KOPT-K1 (cell line): ENCODE measurements at regions not wholly inside any gene's neighbourhood (a gene's known extent, or its start where the extent isn't known, plus 50 kb on each side); places are given as distances from the start of the nearest gene placed in this dataset.

ENCODE experiments used
- H3K27ac ChIP-seq: fragments of 200-600 bp; sonication (generic); 2 replicates; pipeline ENCODE4 v1.5.1; 2016; ENCODE audit warnings: antibody characterized with exemption, mild to moderate bottlenecking, low read depth, low read length; ENCODE audit not compliant: poor library complexity, severe bottlenecking
- H3K36me3 ChIP-seq: fragments of 200-600 bp; sonication (generic); 2 replicates; pipeline ENCODE4 v1.5.1; 2017; ENCODE audit warnings: antibody characterized with exemption, mild to moderate bottlenecking, low read length, moderate library complexity; ENCODE audit not compliant: insufficient read depth
- H3K9me3 ChIP-seq: fragments of 200-600 bp; sonication (generic); 2 replicates; pipeline ENCODE4 v1.5.1; 2017; ENCODE audit warnings: antibody characterized with exemption, low read length, mild to moderate bottlenecking; ENCODE audit not compliant: insufficient read depth, poor library complexity, severe bottlenecking

DNA sequence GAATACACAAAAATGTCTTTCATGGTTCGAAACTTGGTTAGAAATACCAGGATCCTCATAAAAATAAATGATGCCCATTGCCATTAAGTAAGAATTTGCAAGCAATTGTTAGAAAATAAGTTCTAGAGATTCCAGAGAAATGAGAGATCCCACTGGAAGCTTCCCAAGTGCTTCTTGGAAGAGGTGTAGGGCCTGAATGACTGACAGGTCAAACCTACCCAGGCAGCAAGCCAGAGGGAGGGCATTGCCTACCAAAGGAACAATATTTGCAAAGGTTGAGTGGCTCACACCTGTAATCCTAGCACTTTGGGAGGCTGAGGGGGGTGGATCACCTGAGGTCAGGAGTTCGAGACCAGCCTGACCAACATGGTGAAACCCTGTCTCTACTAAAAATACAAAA lies 777.0 kb upstream of the WWC1 start:
- H3K9me3 ChIP-seq, result no peaks in the 10 kb centered on the region
- H3K27ac ChIP-seq, result no peak overlapping the region
- no peaks in the 10 kb centered on the region for H3K36me3 ChIP-seq

DNA sequence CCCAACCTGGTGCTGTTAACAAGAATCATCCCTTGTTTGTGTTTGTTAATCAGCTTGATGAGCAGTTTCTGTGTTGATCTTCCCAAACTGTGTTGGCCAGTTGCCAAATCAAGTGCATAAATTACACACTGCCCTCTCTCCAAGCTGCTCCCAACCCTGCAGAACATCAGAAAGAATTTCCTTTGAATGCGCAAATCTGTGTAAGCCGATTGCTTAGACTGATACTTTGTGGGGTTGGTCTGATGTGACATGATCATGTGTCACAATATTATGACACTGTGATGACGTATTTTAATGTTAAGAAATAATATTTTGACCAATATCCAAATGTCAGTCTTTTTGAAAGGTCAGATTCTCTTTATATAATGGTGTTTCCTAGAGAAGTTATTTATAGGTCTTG lies 766.4 kb upstream of the WWC1 start:
- H3K27ac ChIP-seq, result no peak overlapping the region
- H3K36me3 ChIP-seq, result no peaks in the 10 kb centered on the region
- H3K9me3 ChIP-seq, result no peaks in the 10 kb centered on the region

DNA sequence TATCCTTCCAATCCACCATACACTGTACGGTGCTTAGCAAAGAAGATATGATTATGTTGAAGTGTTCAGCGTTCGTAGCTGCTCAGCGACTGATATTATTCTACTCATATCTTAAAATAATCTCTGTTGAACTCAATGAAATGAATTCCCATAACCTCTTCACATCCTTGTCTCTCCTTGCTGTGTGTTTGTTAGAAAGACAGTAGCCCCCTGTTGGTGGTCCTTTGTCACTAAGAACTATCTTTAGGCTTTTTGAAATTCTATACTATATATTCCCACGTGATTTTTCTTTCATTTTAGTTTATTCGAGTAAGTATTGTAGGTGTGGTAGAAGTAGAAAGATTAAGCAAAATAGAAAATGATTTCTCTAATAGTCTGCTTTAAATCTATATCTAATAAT lies 762.8 kb upstream of the WWC1 start:
- H3K36me3 ChIP-seq, result no peaks in the 10 kb centered on the region
- no peak overlapping the region for H3K27ac ChIP-seq
- no peaks in the 10 kb centered on the region for H3K9me3 ChIP-seq

DNA sequence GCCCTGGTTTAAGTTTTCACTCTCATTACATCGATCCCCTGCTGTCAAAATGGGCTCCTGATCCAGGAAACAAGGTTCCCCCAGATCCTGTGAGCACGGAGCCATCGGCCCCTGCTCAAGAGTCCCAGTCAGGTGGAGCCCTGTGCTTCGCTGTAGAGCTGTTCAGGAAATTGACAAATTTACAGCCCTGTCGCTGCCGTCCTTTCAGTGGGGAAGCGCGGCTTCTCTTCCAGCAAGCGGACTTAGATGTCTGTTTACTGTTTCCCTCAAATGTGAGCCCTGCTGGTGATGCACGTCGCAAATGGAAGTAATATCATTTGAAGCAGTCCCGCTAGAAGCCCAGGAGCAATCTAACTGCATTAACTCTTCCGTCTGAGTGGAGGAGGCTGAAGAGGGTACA lies 760.9 kb upstream of the WWC1 start:
- H3K9me3 ChIP-seq, result no peaks in the 10 kb centered on the region
- H3K36me3 ChIP-seq, result no peaks in the 10 kb centered on the region
- no peak overlapping the region for H3K27ac ChIP-seq

DNA sequence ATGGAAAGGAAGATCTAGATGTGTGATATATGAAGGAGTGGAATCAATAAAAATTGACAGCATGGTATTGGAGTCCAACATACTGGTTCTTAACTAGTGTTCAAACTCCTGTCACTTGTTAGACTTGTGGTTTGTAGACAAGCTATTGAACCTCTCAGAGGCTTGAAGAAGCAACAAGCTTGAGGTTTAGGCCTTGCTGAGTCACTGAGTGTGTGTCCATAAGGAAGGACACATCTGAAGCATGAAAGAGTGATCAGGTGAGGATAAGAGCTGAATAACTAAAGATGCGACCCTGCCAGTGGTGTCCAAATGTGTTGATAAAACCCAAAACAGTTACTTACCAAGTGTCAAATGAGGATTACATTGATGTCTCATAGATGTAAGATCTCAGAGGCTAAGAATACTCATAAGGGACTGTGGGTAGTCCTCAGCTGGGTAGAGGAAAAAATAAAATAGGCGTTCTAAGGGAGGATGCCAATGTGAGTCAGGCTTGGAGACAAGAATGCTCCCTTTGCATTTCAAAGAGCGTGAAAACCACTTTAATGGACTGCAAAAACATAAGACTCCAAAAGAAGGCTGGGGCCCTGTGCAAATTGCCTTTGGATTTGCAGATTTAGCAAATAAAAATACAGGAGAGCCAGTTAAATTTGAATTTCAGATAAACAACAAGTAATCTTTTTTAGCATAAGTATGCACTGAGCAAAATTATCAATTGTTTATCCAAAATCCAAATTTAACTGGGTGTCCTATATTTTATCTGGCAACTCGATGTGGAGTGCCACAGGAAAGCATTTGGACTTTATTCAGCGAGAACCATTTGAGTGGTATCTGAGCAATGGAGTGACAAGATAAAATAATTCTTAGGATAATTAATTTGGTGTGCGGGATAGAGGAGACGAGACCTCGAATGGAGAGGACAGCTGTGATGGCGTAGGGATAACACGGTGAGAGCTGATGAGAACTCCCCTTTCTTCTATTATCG lies 757.3 kb upstream of the WWC1 start:
- H3K9me3 ChIP-seq, result no peaks in the 10 kb centered on the region
- H3K36me3 ChIP-seq, result no peaks in the 10 kb centered on the region
- H3K27ac ChIP-seq, result no peak overlapping the region

DNA sequence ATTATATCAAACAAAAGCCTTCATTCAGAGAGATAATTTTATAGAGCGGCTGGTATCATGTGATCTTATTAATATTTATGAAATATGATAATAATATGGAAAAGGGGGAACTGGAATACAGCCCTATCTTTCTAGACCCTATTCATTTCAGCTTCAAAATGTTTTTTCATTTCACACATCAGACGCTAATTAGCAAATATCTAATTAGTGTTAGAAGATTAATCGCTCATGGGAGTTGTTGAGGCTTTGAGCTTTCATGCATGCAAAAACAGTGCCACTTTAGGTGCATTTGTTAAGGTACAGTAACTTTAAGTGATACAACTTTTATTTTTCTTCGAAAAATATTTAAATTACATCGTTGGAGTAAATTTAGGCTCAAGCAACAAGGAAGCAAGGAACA lies 751.7 kb upstream of the WWC1 start:
- H3K9me3 ChIP-seq, result no peaks in the 10 kb centered on the region
- H3K36me3 ChIP-seq, result no peaks in the 10 kb centered on the region
- no peak overlapping the region for H3K27ac ChIP-seq

DNA sequence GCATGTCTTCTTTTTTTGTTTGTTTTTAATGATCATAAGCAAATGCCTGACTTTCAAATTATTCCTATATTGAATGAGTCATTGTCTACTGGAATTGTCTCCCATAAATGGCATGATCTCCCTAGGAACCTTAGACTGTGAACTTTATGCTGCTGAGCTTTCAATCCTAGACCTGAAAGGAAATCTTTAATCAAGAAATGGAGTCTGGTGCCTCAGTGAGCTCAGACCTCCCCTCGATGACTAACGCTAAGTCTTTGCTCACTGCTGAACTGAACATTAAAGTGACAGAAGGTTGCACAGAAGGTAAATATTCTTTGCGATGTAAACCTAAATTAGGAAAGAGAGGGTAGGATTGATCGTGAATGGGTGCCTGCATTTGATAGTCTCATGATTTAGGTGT lies 745.2 kb upstream of the WWC1 start:
- Histone ChIP-seq H3K27ac (no peak overlapping the region), H3K36me3 (no peaks in the 10 kb centered on the region), H3K9me3 (no peaks in the 10 kb centered on the region)

DNA sequence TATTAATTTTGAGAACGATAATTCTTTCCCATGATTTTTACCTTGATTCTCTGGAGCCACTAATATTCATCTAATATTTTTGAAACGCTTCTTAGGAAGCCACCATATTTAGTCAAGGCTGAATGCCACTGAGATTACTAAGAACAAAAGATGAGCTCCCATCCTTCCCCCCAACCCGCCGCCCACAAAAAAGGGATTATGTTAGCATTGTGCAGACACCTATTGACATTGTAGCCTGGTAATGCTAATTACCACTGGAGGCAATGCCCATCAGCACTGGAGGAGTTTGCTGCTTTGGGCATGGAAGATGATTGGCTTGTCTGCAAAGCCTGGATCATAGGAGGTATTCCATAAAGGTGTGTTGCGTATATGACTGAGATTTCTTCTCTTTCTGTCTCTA lies 739.1 kb upstream of the WWC1 start:
- no peaks in the 10 kb centered on the region for H3K36me3 ChIP-seq
- H3K9me3 ChIP-seq, result no peaks in the 10 kb centered on the region
- no peak overlapping the region for H3K27ac ChIP-seq

DNA sequence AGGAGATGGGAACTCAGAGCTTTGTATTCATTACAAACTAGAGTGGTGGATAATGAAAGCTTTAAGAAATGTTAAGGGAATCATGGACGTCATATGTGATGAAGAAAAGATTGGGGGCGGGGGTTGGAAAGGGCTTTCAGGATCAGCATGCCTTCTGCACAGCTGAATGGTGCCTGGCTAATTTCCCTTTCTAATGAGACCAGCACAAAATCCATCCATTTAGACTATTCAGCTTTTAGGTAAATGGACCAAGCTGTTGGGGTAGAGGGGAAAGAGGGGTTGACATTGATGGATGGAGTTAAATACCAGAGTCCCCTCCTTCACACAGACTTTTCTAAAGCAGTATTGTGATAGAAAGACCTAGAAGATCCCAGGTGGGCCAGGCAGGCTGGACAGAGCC lies 737.9 kb upstream of the WWC1 start:
- Histone ChIP-seq H3K9me3 (no peaks in the 10 kb centered on the region), H3K36me3 (no peaks in the 10 kb centered on the region), H3K27ac (no peak overlapping the region)

DNA sequence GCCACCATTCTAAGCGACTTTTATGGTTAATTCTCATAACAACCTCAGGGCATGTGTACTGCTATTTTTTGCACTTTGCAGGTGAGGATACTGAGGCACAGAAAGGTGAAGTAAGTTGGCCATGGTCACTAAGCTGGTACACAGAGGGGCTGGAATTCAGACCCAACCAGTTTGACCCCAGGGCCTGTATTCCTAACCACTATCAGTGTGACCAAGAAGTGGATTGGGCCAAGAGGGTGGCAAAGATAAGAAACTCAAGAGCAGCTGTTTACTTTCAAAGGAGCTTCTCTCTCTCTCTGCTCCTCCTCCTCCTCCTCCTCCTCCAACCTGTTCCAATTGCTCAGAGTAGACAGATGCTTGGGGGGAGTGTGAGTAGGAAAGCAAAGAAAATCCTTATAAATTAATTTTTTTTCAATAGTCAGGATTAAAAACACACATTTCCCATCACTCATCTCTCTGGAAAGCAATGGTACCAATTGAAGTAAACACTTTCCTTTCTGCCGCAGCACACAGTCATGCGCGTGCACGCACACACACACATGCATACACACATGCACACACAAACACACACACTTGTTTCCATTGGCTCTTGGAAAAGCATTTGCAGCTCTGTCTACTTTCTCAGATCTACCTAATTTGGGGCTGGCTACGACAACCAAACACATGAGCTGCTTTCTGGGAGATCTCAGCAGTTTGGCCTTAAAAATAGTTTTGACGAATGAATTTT lies 736.7 kb upstream of the WWC1 start:
- no peaks in the 10 kb centered on the region for H3K9me3 ChIP-seq
- no peak overlapping the region for H3K27ac ChIP-seq

DNA sequence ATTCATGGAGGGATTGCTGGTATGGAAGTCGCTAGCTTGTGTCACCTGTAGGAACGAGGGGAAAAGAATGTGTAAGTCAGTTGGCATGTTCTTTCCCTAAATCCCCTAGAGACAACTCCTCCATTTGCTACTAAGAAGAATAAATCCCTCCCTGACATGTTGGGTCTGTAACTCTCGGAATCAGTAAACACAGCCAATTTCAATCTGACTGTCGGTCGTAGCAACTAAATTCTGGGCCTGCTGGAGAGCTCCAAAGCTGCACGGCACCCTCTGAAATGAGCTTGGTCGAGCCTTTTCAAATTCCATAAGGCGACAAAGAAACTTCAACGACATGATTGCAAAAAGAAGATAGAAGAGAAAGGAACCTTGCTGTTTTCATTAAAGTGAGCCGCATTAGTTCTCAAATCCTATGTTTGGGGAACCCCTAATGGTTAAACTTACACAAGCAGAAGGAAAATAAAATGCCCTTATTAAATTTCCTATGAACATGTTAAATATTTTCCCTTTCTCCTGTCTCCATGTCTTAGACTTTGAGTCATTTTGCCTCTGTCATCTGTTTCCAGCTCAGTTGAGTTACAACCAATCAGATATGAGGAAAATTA lies 735.8 kb upstream of the WWC1 start:
- Histone ChIP-seq H3K9me3 (no peaks in the 10 kb centered on the region), H3K27ac (no peak overlapping the region), H3K36me3 (no peaks in the 10 kb centered on the region)

More for the DNA sequence above, 736.7 kb upstream of the WWC1 start:
- no peaks in the 10 kb centered on the region for H3K36me3 ChIP-seq

DNA sequence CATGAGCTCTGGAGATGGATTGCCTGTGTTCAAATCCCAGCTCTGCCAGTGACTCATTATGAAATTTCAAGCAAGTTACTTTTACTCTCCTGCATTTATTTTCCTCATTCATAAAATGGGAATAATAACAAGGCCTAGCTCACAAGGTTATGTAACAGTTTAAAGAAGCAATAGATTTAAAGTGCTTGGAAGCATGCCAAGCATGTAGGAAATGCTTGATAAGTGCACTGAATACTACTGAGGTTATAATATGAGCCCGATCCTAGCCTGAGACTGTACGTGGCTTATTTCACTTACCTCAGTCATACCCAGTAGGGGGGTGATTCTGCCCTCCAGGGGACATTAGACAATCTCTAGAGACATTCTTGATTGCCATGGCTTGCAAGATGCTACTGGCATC lies 734.1 kb upstream of the WWC1 start:
- no peaks in the 10 kb centered on the region for H3K36me3 ChIP-seq
- no peaks in the 10 kb centered on the region for H3K9me3 ChIP-seq
- no peak overlapping the region for H3K27ac ChIP-seq

DNA sequence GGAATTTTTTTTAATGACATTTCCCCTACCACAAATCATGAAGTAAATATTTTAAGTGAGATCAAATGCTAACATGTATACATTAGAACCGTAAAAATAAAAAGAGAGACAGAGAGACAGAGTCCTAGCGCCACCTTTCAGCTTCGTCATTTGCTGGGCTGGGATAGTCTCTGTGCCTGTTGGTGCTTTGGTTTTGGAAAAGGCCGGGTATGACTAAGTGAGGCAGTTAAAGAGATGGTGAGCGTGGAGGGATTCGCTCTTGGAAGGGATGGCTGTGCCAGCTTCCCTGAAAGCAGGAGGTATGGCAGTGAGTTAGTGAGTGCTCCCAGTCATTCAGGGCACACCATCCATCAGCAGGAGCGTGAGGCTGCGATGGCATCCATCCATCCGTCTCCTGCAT lies 729.6 kb upstream of the WWC1 start:
- Histone ChIP-seq H3K36me3 (no peaks in the 10 kb centered on the region), H3K9me3 (no peaks in the 10 kb centered on the region), H3K27ac (no peak overlapping the region)

DNA sequence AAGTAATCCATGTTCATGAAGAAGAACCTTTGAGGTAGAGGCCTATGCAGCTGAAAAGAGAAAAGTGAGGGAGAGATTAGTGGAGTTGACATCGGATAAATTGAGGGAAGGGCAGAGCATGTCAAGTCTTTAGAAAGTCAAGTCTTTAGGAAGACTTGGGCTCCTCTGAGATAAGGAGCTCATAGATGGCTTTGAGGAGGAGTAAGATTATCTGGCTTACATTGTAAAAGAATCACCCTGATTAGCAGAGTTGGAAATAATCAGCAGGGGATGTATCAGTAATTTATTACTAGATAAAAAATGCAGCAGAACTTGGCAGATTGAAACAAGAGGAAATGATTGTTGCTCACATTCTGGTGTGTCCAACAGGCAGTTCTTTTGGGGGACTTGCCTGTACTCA lies 727.2 kb upstream of the WWC1 start:
- H3K36me3 ChIP-seq, result no peaks in the 10 kb centered on the region
- no peak overlapping the region for H3K27ac ChIP-seq
- no peaks in the 10 kb centered on the region for H3K9me3 ChIP-seq

DNA sequence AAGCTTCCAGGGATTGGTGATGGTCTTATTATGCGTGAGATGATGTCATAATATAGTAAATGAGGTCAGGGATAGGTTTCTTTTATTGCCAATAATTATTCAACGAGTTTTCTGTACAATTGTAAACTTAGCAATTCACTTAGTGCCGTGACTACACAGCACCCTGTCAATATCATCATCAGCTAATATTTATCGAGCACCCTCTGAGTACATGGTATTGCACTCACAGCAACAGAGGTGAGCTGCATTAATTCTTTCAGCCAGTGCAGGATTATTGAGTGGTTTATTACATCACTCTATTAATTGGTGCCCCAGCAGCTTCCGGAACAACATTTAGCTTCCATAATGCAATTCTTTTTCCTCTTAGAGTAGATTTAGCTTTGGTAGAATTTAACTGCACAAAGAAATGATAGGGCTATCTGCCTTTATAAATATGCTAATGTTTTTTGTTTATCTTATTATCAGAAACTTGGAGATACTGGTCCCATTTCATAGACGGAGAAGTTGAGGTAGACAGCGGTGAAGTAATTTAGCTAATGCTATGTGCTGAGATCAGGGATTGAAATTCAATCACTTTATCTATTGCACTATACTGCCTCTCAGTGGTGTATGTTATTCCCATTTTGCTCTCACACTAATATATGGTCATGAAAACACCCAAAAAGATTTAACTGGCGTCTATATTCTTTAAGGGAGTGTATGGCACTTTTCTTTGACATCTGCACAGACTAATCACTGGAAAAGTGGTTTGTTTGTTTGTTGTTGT lies 726.1 kb upstream of the WWC1 start:
- Histone ChIP-seq H3K36me3 (no peaks in the 10 kb centered on the region), H3K9me3 (no peaks in the 10 kb centered on the region), H3K27ac (no peak overlapping the region)
